ENCODE measurements at regions not wholly inside any gene's neighbourhood (a gene's known extent, or its start where the extent isn't known, plus 50 kb on each side); places are given as distances from the start of the nearest gene placed in this dataset.

DNA sequence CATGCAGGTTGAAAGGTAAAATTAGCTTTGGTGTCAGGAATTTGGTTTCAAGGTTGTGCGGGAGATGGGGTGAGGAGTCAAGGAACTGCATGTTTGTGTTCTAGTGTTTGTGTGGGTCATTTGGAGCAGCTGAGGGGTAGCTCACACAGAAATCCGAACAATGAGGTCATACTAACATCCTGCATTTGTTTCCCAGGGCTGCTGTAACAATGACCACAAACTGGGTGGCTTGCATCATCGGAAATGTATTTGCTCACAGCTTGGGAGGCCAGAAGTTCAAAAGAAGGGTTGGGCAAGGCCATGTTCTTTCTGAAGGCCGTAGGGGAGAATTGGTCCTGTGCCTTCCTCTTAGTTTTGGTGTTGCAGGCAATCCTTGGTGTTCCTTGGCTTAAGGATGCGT is 287.4 kb downstream of the HAPSTR1 start (continued):
- TF ChIP-seq, protein P1, sequence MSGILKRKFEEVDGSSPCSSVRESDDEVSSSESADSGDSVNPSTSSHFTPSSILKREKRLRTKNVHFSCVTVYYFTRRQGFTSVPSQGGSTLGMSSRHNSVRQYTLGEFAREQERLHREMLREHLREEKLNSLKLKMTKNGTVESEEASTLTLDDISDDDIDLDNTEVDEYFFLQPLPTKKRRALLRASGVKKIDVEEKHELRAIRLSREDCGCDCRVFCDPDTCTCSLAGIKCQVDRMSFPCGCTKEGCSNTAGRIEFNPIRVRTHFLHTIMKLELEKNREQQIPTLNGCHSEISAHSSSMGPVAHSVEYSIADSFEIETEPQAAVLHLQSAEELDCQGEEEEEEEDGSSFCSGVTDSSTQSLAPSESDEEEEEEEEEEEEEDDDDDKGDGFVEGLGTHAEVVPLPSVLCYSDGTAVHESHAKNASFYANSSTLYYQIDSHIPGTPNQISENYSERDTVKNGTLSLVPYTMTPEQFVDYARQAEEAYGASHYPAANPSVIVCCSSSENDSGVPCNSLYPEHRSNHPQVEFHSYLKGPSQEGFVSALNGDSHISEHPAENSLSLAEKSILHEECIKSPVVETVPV (CRISPR knock-in tag; IDR thresholded peaks at IDR 0.05), result no peak
- TF ChIP-seq PPARA (CRISPR knock-in tag; IDR thresholded peaks at IDR 0.05; ENCODE audit: borderline replicate concordance) (no peak), CSDC2 (CRISPR knock-in tag; IDR thresholded peaks at IDR 0.05) (no peak)
- TF ChIP-seq, protein P2, sequence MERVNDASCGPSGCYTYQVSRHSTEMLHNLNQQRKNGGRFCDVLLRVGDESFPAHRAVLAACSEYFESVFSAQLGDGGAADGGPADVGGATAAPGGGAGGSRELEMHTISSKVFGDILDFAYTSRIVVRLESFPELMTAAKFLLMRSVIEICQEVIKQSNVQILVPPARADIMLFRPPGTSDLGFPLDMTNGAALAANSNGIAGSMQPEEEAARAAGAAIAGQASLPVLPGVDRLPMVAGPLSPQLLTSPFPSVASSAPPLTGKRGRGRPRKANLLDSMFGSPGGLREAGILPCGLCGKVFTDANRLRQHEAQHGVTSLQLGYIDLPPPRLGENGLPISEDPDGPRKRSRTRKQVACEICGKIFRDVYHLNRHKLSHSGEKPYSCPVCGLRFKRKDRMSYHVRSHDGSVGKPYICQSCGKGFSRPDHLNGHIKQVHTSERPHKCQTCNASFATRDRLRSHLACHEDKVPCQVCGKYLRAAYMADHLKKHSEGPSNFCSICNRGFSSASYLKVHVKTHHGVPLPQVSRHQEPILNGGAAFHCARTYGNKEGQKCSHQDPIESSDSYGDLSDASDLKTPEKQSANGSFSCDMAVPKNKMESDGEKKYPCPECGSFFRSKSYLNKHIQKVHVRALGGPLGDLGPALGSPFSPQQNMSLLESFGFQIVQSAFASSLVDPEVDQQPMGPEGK (CRISPR knock-in tag; IDR thresholded peaks at IDR 0.05; ENCODE audit: borderline replicate concordance), result no peak

DNA sequence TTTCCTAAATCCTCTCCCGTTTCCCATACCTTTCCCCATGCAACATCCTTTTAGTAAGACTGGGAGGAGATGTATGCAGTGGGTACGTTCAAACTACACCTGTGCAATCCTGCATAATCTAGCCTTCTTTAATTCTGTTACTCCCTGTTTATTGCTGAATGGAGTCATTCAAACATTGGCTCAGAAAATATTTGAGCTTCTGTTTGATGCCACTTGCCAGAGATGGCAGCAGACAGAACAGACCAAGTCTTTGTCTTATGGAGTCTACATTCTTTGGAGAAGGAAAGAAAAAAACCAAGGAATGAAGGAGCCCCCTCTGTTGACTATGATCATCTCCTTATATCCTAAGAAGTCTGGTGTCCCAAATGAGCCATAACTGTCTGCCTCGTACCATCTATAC is 288.8 kb downstream of the HAPSTR1 start:
- ATAC-seq, result no peak
- TF ChIP-seq TOX (CRISPR knock-in tag; IDR thresholded peaks at IDR 0.05; ENCODE audit: borderline replicate concordance), result no peak
- TF ChIP-seq ZC3H10 (CRISPR knock-in tag; IDR thresholded peaks at IDR 0.05), result no peak
- no peak for TF ChIP-seq PPARA (CRISPR knock-in tag; IDR thresholded peaks at IDR 0.05; ENCODE audit: borderline replicate concordance)
- no peak for TF ChIP-seq BACH2 (CRISPR knock-in tag; IDR thresholded peaks at IDR 0.05; ENCODE audit: borderline replicate concordance)

DNA sequence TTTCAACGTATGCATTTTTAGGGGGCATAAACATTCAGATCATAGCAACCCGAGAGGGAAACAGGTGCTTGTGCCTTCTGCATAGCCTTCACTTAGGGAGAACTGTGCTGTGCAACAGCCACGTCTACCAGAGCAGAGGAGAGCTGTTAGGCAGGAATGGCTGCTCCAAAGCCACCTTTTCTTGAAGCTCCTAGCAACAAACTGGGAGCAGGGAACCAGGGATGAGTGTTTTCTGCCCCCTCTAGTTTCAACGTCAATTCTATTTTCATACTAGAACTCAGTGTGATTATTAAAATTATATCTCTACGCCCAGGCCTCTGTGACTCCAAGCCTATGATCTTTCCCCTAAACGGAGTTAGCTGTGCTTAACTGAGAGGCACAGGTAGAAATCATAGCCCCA is 290.0 kb downstream of the HAPSTR1 start:
- TF ChIP-seq ZFP30 (CRISPR knock-in tag; IDR thresholded peaks at IDR 0.05), result no peak
- TF ChIP-seq GLIS3 (CRISPR knock-in tag; IDR thresholded peaks at IDR 0.05), result no peak
- TF ChIP-seq ZNF8 (CRISPR knock-in tag; IDR thresholded peaks at IDR 0.05), result no peak
- TF ChIP-seq ZFP3 (CRISPR knock-in tag; IDR thresholded peaks at IDR 0.05), result no peak
- TF ChIP-seq BACH2 (CRISPR knock-in tag; IDR thresholded peaks at IDR 0.05; ENCODE audit: borderline replicate concordance), result no peak
- TF ChIP-seq ZNF565 (CRISPR knock-in tag; conservative IDR thresholded peaks at IDR 0.05; ENCODE audit: low read depth), result no peak
- no peak for TF ChIP-seq ZC3H10 (CRISPR knock-in tag; IDR thresholded peaks at IDR 0.05)
- TF ChIP-seq OSR1 (CRISPR knock-in tag; IDR thresholded peaks at IDR 0.05), result no peak
- TF ChIP-seq TOX (CRISPR knock-in tag; IDR thresholded peaks at IDR 0.05; ENCODE audit: borderline replicate concordance), result no peak
- no peak for TF ChIP-seq ARNTL (CRISPR knock-in tag; IDR thresholded peaks at IDR 0.05; ENCODE audit: borderline replicate concordance, low read depth)
- no peak for TF ChIP-seq ZNF70 (CRISPR knock-in tag; IDR thresholded peaks at IDR 0.05)
- no peak for TF ChIP-seq PPARA (CRISPR knock-in tag; IDR thresholded peaks at IDR 0.05; ENCODE audit: borderline replicate concordance)
- TF ChIP-seq ISL1 (CRISPR knock-in tag; IDR thresholded peaks at IDR 0.05), result no peak
- TF ChIP-seq, protein P3, sequence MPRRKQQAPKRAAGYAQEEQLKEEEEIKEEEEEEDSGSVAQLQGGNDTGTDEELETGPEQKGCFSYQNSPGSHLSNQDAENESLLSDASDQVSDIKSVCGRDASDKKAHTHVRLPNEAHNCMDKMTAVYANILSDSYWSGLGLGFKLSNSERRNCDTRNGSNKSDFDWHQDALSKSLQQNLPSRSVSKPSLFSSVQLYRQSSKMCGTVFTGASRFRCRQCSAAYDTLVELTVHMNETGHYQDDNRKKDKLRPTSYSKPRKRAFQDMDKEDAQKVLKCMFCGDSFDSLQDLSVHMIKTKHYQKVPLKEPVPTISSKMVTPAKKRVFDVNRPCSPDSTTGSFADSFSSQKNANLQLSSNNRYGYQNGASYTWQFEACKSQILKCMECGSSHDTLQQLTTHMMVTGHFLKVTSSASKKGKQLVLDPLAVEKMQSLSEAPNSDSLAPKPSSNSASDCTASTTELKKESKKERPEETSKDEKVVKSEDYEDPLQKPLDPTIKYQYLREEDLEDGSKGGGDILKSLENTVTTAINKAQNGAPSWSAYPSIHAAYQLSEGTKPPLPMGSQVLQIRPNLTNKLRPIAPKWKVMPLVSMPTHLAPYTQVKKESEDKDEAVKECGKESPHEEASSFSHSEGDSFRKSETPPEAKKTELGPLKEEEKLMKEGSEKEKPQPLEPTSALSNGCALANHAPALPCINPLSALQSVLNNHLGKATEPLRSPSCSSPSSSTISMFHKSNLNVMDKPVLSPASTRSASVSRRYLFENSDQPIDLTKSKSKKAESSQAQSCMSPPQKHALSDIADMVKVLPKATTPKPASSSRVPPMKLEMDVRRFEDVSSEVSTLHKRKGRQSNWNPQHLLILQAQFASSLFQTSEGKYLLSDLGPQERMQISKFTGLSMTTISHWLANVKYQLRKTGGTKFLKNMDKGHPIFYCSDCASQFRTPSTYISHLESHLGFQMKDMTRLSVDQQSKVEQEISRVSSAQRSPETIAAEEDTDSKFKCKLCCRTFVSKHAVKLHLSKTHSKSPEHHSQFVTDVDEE (CRISPR knock-in tag; IDR thresholded peaks at IDR 0.05), result no peak
- TF ChIP-seq, protein P1 (CRISPR knock-in tag; IDR thresholded peaks at IDR 0.05), result no peak
- ATAC-seq, result no peak

DNA sequence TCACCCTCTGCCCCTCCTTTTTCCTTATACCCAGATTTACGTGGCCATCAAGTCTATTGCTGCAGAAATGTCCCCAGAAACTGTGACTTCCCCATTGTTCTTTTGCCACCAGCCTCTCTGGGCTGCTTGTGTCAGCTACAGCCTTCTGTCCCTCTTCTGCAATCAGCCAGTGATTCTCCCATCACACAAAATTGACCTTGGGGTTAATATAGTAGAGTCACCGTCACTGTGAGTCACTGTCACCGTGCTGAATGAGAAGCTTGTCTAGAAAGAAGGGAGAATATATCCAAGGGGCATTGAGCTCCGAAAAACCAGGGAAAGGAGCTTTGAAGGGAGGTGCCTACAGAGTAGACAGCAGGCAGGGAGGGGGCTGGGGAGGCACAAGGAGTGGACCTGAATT is 290.5 kb downstream of the HAPSTR1 start:
- no peak for ATAC-seq
- TF ChIP-seq, protein P4, sequence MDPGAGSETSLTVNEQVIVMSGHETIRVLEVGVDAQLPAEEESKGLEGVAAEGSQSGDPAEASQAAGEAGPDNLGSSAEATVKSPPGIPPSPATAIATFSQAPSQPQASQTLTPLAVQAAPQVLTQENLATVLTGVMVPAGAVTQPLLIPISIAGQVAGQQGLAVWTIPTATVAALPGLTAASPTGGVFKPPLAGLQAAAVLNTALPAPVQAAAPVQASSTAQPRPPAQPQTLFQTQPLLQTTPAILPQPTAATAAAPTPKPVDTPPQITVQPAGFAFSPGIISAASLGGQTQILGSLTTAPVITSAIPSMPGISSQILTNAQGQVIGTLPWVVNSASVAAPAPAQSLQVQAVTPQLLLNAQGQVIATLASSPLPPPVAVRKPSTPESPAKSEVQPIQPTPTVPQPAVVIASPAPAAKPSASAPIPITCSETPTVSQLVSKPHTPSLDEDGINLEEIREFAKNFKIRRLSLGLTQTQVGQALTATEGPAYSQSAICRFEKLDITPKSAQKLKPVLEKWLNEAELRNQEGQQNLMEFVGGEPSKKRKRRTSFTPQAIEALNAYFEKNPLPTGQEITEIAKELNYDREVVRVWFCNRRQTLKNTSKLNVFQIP (CRISPR knock-in tag; IDR thresholded peaks at IDR 0.05; ENCODE audit: borderline replicate concordance, low read depth), result no peak
- TF ChIP-seq ARNTL (CRISPR knock-in tag; IDR thresholded peaks at IDR 0.05; ENCODE audit: borderline replicate concordance, low read depth), result no peak
- TF ChIP-seq, protein P3 (CRISPR knock-in tag; IDR thresholded peaks at IDR 0.05), result no peak
- TF ChIP-seq TCF4 (CRISPR knock-in tag; IDR thresholded peaks at IDR 0.05; ENCODE audit: borderline replicate concordance), result no peak
- TF ChIP-seq BACH2 (CRISPR knock-in tag; IDR thresholded peaks at IDR 0.05; ENCODE audit: borderline replicate concordance), result no peak
- no peak for TF ChIP-seq SNAI2 (CRISPR knock-in tag; IDR thresholded peaks at IDR 0.05)
- TF ChIP-seq, protein P5, sequence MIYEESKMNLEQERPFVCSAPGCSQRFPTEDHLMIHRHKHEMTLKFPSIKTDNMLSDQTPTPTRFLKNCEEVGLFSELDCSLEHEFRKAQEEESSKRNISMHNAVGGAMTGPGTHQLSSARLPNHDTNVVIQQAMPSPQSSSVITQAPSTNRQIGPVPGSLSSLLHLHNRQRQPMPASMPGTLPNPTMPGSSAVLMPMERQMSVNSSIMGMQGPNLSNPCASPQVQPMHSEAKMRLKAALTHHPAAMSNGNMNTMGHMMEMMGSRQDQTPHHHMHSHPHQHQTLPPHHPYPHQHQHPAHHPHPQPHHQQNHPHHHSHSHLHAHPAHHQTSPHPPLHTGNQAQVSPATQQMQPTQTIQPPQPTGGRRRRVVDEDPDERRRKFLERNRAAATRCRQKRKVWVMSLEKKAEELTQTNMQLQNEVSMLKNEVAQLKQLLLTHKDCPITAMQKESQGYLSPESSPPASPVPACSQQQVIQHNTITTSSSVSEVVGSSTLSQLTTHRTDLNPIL (CRISPR knock-in tag; IDR thresholded peaks at IDR 0.05; ENCODE audit: low read depth), result no peak
- no peak for TF ChIP-seq ZFP30 (CRISPR knock-in tag; IDR thresholded peaks at IDR 0.05)
- no peak for TF ChIP-seq ZNF70 (CRISPR knock-in tag; IDR thresholded peaks at IDR 0.05)
- no peak for TF ChIP-seq RARB (CRISPR knock-in tag; IDR thresholded peaks at IDR 0.05)
- no peak for TF ChIP-seq PPARA (CRISPR knock-in tag; IDR thresholded peaks at IDR 0.05; ENCODE audit: borderline replicate concordance)
- TF ChIP-seq ESRRG (CRISPR knock-in tag; IDR thresholded peaks at IDR 0.05), result no peak

All from SK-N-SH treated with all-trans-retinoic acid at 6 μM for 48 hours (cell line).